D721Med (cell line): ENCODE measurements at regions not wholly inside any gene's neighbourhood (a gene's known extent, or its start where the extent isn't known, plus 50 kb on each side); places are given as distances from the start of the nearest gene placed in this dataset.

Experiments used
- DNase-seq: peaks from one replicate; pipeline ENCODE4 v3.0.0; 2011; ENCODE audit warnings: low spot score; ENCODE audit not compliant: insufficient read length
- FAIRE-seq: peaks from 2 replicates; lab custom pipeline; 2011; peaks lifted over from hg19 to GRCh38; lab: Jason Lieb, UNC
- TF ChIP-seq, protein P1 (sequence below): IDR thresholded peaks from 2 replicates; pipeline ENCODE4 v1.5.1; 2012; ENCODE audit warnings: mild to moderate bottlenecking, control low read depth; ENCODE audit not compliant: insufficient read depth; ENCODE audit errors: missing control alignments

DNA sequence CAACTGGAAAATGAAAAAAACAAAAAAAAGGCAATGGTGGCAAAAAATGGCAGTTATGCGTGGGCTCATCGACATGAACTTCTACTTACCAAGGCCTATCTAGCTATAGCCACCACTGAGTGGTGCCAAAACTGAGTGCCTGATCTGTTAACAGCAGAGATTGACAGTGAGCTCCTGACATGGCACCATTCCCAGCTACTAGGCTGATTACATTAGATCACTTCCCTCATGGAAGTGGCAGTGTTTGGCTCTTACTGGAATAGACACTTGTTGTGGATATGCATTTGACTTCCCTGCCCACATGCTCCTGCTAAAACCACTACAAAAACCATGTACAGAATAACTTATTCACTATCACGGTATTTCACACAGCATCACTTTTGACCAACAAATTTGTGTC lies 216.1 kb upstream of the SGK1 start:
- no peak for FAIRE-seq

DNA sequence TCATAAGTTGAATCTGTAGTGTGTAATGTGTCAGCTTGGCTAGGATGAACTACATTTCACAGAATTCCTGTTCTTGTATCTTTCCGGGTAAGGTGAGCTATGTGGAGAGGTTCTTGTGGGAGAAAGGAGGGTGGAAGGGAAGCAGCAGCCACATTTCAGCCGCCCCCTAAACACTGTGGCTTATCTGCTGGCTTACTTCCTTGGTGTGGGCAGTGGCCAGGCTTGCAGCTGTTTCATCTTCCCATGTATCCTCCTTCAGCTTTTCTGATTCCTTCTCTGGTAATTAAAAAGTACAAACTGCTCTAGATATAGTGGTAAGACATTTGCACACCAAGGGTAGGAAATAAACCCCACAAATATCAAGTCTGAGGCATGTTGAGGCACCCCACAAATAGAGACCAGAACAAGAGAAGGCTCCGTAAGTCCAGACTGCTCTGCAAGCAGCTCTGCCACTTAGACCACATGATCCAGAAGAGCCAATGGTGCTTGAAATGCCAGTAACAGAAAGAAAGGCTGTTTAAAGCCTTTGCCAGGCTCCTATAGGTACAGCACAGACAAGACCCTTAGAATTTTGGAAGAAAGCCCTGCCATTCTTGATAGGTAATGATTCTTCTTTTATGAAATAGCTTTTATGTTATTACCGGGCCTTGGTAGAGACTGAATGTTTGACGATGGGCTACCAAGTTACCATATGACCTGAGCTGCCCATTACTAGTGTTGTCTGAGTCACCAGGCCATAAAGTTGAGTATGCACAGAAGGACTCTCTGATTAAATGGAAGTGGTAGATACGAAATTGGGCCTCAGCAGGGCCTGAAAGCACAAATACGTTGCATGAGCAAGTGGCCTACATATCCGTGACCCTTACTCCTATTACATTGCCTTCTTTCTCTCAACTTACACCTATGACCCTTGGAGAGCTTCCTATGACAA lies 215.0 kb upstream of the SGK1 start:
- FAIRE-seq (no peak), DNase-seq (no peak)
- TF ChIP-seq, protein P1, sequence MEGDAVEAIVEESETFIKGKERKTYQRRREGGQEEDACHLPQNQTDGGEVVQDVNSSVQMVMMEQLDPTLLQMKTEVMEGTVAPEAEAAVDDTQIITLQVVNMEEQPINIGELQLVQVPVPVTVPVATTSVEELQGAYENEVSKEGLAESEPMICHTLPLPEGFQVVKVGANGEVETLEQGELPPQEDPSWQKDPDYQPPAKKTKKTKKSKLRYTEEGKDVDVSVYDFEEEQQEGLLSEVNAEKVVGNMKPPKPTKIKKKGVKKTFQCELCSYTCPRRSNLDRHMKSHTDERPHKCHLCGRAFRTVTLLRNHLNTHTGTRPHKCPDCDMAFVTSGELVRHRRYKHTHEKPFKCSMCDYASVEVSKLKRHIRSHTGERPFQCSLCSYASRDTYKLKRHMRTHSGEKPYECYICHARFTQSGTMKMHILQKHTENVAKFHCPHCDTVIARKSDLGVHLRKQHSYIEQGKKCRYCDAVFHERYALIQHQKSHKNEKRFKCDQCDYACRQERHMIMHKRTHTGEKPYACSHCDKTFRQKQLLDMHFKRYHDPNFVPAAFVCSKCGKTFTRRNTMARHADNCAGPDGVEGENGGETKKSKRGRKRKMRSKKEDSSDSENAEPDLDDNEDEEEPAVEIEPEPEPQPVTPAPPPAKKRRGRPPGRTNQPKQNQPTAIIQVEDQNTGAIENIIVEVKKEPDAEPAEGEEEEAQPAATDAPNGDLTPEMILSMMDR: no peak

More for the DNA sequence above, 216.1 kb upstream of the SGK1 start:
- no peak for DNase-seq
- TF ChIP-seq, protein P1: no peak

- FAIRE-seq: no peak
- TF ChIP-seq, protein P1: no peak
- no peak for DNase-seq
Measured at GRCh38 chr6:134531611-134532010, 213.7 kb upstream of the SGK1 start.

- no peak for FAIRE-seq
- DNase-seq: no peak
- TF ChIP-seq, protein P1: no peak
Measured at GRCh38 chr6:134531188-134531551, 213.3 kb upstream of the SGK1 start.

DNA sequence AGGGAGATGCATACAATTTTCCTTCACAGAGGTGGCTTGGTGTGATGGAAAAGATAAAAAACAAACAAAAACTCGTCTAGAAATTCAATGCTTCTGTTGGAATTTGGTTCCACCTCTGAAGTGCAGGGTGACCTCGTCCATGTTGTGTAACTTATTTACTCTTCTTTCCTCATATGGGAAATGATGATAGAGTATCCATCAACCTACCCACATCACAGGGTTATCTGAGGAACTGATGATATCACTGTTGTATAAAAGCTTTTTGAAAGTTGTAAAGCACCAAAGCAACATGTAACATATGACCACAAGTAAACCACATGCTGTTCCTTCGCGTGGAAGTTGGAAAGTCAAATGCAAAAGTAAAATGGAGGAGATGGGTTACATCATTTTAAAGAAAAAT lies 212.0 kb upstream of the SGK1 start:
- FAIRE-seq (no peak), DNase-seq (no peak)
- TF ChIP-seq, protein P1: no peak

GRCh38 chr6:134529305-134529704 lies 211.4 kb upstream of the SGK1 start:
- TF ChIP-seq, protein P1: no peak
- no peak for DNase-seq
- no peak for FAIRE-seq
